ENCODE measurements at regions not wholly inside any gene's neighbourhood (a gene's known extent, or its start where the extent isn't known, plus 50 kb on each side); places are given as distances from the start of the nearest gene placed in this dataset.

DNA sequence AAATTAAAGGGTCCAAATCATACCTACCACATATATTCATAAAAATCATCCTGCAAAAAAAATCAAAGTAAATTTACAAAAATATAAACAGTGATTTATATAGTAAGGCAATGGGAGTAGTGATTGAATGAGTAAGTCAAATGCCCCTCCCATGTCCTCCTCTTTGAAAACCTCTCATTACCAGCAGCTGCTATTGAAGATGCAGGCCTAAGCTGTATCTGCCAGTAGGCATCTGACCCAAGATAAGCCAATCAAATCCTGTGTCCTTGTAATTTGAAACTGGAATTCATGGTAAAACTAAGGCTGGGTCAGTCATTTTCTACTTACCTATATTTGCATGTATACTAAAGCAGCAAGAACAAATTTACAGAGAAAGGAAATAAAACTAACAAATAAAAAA is 60.4 kb upstream of the POU1F1 start:
- Mint-ChIP-seq H3K4me3 (ENCODE audit: unreplicated experiment) (no peak overlapping the region), H3K27ac (ENCODE audit: unreplicated experiment) (no peak overlapping the region), H3K27me3 (ENCODE audit: unreplicated experiment) (no peaks in the 10 kb centered on the region), H3K9me3 (ENCODE audit: unreplicated experiment) (peaks cover 2% of the 10 kb centered on the region), H3K36me3 (ENCODE audit: unreplicated experiment) (no peaks in the 10 kb centered on the region), H3K4me1 (ENCODE audit: unreplicated experiment) (peaks cover 20% of the 10 kb centered on the region)
- DNase-seq (ENCODE audit: extremely low spot score, unreplicated experiment) = no peak
- TF ChIP-seq, protein P1, sequence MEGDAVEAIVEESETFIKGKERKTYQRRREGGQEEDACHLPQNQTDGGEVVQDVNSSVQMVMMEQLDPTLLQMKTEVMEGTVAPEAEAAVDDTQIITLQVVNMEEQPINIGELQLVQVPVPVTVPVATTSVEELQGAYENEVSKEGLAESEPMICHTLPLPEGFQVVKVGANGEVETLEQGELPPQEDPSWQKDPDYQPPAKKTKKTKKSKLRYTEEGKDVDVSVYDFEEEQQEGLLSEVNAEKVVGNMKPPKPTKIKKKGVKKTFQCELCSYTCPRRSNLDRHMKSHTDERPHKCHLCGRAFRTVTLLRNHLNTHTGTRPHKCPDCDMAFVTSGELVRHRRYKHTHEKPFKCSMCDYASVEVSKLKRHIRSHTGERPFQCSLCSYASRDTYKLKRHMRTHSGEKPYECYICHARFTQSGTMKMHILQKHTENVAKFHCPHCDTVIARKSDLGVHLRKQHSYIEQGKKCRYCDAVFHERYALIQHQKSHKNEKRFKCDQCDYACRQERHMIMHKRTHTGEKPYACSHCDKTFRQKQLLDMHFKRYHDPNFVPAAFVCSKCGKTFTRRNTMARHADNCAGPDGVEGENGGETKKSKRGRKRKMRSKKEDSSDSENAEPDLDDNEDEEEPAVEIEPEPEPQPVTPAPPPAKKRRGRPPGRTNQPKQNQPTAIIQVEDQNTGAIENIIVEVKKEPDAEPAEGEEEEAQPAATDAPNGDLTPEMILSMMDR (IDR thresholded peaks at IDR 0.05) = no peak

DNA sequence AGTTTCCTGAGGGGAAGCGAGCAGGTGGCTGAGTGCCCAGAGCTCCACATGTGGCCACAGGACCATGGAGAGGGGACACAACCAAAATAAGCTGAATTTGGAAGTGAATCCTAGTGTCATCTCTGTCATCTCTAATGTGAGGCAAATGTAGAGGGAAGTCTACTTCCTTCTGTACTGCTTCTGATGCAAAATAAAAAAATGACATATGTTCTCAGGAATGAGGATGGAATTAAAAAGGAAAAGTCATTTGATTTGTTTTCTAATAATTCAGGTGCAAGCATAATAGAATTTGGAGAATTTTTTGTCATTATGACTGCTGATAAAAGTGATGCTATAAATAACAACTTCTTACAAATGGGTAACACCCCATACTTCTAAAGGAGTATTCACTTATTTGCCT is 59.5 kb upstream of the POU1F1 start:
- TF ChIP-seq, protein P1 (IDR thresholded peaks at IDR 0.05) = no peak
- Mint-ChIP-seq H3K27me3 (ENCODE audit: unreplicated experiment) (no peaks in the 10 kb centered on the region), H3K36me3 (ENCODE audit: unreplicated experiment) (no peaks in the 10 kb centered on the region), H3K27ac (ENCODE audit: unreplicated experiment) (no peak overlapping the region), H3K4me3 (ENCODE audit: unreplicated experiment) (no peak overlapping the region), H3K9me3 (ENCODE audit: unreplicated experiment) (no peaks in the 10 kb centered on the region), H3K4me1 (ENCODE audit: unreplicated experiment) (peaks cover 20% of the 10 kb centered on the region)
- no peak for DNase-seq (ENCODE audit: extremely low spot score, unreplicated experiment)

DNA sequence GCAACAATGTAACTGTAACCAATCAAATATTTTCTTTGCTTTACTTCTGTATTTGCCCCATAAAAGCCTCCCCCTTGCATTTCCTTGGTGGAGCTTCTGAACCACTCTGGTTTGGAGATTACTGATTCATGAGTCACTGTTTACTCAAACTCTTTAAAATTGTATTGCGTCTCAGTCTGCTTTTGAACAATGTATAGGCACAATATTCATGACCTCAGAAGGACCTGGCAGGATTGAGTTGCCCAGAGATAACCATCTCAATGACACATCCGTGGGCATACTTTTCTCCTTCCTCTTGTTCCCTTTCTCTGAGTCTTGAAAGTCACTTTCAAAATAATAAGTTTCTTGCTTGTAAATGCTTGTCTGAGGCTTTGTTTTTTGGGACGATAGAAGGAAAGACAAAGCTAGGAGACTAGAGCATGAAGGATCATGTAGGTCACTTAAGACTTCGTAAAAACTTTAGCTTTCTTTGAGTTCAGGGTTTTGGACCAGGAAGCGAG is 57.1 kb upstream of the POU1F1 start:
- H3K36me3 Mint-ChIP-seq (ENCODE audit: unreplicated experiment) = no peaks in the 10 kb centered on the region
- peaks cover 9% of the 10 kb centered on the region for H3K27me3 Mint-ChIP-seq (ENCODE audit: unreplicated experiment)

DNA sequence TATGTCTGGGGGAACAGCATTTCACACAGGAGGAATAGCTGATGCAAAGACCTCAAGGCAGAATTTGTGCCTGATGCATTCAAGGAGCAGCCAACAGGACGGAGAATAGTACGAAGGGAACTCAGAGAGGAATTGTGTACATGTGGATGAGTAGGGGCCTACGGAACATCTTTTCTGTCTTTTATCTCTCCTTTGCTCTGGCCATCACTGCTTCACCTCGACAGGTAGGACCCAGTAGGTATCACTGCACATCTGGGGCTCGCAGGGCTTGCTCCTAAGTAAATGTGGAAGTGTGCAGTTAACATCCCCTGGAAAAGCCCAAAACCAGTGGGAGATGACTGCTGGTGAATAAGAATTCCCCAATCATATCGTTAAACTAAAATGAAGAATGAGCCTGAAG is 56.4 kb upstream of the POU1F1 start:
- peaks cover 20% of the 10 kb centered on the region for H3K4me1 Mint-ChIP-seq (ENCODE audit: unreplicated experiment)
- H3K27ac Mint-ChIP-seq (ENCODE audit: unreplicated experiment) = peak overlapping the region; percentile 9
- no peak overlapping the region for H3K4me3 Mint-ChIP-seq (ENCODE audit: unreplicated experiment)
- TF ChIP-seq, protein P1 (IDR thresholded peaks at IDR 0.05) = no peak
- no peak for DNase-seq (ENCODE audit: extremely low spot score, unreplicated experiment)
- peaks cover 7% of the 10 kb centered on the region for H3K9me3 Mint-ChIP-seq (ENCODE audit: unreplicated experiment)
- peaks cover 12% of the 10 kb centered on the region for H3K27me3 Mint-ChIP-seq (ENCODE audit: unreplicated experiment)
- no peaks in the 10 kb centered on the region for H3K36me3 Mint-ChIP-seq (ENCODE audit: unreplicated experiment)

More for the DNA sequence above, 57.1 kb upstream of the POU1F1 start:
- peak overlapping the region; percentile 62 for H3K27ac Mint-ChIP-seq (ENCODE audit: unreplicated experiment)
- DNase-seq (ENCODE audit: extremely low spot score, unreplicated experiment) = no peak
- TF ChIP-seq, protein P1 (IDR thresholded peaks at IDR 0.05) = no peak
- H3K9me3 Mint-ChIP-seq (ENCODE audit: unreplicated experiment) = peaks cover 5% of the 10 kb centered on the region
- H3K4me1 Mint-ChIP-seq (ENCODE audit: unreplicated experiment) = peaks cover 20% of the 10 kb centered on the region
- H3K4me3 Mint-ChIP-seq (ENCODE audit: unreplicated experiment) = no peak overlapping the region

DNA sequence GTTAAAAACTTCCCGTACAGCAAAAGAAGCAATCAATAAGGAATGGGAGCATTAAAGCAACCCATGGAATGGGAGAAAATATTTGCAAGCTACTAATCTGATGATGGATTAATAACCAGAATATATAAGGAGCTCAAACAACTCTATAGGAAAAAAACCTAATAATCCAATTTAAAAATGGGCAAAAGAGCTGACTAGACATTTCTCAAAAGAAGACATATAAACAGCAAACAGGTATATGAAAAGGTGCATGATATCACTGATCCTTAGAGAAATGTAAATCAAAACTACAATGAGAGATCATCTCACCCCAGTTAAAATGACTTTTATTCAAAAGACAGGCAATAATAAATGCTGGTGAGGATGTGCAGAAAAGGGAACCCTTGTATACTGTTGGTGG is 52.7 kb upstream of the POU1F1 start:
- H3K4me3 Mint-ChIP-seq (ENCODE audit: unreplicated experiment) = no peak overlapping the region
- no peak for DNase-seq (ENCODE audit: extremely low spot score, unreplicated experiment)
- H3K4me1 Mint-ChIP-seq (ENCODE audit: unreplicated experiment) = peaks cover 18% of the 10 kb centered on the region
- H3K9me3 Mint-ChIP-seq (ENCODE audit: unreplicated experiment) = peaks cover 13% of the 10 kb centered on the region
- H3K27me3 Mint-ChIP-seq (ENCODE audit: unreplicated experiment) = peaks cover 32% of the 10 kb centered on the region
- no peaks in the 10 kb centered on the region for H3K36me3 Mint-ChIP-seq (ENCODE audit: unreplicated experiment)
- TF ChIP-seq, protein P1 (IDR thresholded peaks at IDR 0.05) = no peak
- no peak overlapping the region for H3K27ac Mint-ChIP-seq (ENCODE audit: unreplicated experiment)

All from osteocyte (in vitro differentiated cells).